Small intestine (tissue), 7 donors: ENCODE measurements at regions not wholly inside any gene's neighbourhood (a gene's known extent, or its start where the extent isn't known, plus 50 kb on each side); places are given as distances from the start of the nearest gene placed in this dataset.

Experiments used
- DNase-seq, 2 donors: peaks; one replicate each; pipeline versions ENCODE4 v3.0.0 to v3.0.0-alpha.2; 2013
- FAIRE-seq: peaks from 2 replicates; lab custom pipeline; 2012; peaks lifted over from hg19 to GRCh38; lab: Jason Lieb, UNC
- H3K27ac ChIP-seq, 3 donors: one replicate each; pipeline ENCODE4 v1.5.1; 2013; ENCODE audit warnings: low read length in 2 of 3, mild to moderate bottlenecking in 2 of 3, control low read depth in 1 of 3, inconsistent platforms in 1 of 3, low read depth in 1 of 3, moderate library complexity in 1 of 3
- H3K27me3 ChIP-seq, 3 donors: one replicate each; pipeline ENCODE4 v1.6.1; 2013; ENCODE audit warnings: low read length in 3 of 3, inconsistent platforms in 1 of 3; ENCODE audit not compliant: control insufficient read depth in 3 of 3, insufficient read depth in 3 of 3
- H3K36me3 ChIP-seq, 3 donors: one replicate each; pipeline ENCODE4 v1.6.1; 2013; ENCODE audit warnings: low read length in 3 of 3, inconsistent platforms in 1 of 3, low read depth in 1 of 3, mild to moderate bottlenecking in 1 of 3, moderate library complexity in 1 of 3; ENCODE audit not compliant: control insufficient read depth in 3 of 3, insufficient read depth in 2 of 3
- H3K4me1 ChIP-seq, 3 donors: one replicate each; pipeline ENCODE4 v1.6.1; 2013; ENCODE audit warnings: low read length in 2 of 3, inconsistent platforms in 1 of 3, low read depth in 1 of 3, mild to moderate bottlenecking in 1 of 3, moderate library complexity in 1 of 3; ENCODE audit not compliant: control insufficient read depth in 3 of 3, insufficient read depth in 2 of 3
- H3K4me3 ChIP-seq, 3 donors: one replicate each; pipeline ENCODE4 v1.5.1; 2013; ENCODE audit warnings: low read length in 3 of 3, control low read depth in 1 of 3, inconsistent platforms in 1 of 3, low read depth in 1 of 3, mild to moderate bottlenecking in 1 of 3, moderate library complexity in 1 of 3
- H3K9me3 ChIP-seq, 2 donors: one replicate each; pipeline ENCODE4 v1.6.1; 2013; ENCODE audit warnings: low read depth in 1 of 2, low read length in 1 of 2; ENCODE audit not compliant: control insufficient read depth in 2 of 2, insufficient read depth in 1 of 2
- WGBS, 3 donors: extraction: QIAGEN DNeasy Blood & Tissue Kit; methylation state at CpG; one replicate each; pipeline ENCODE4 v1.1.7; 2013; 5-methylcytosine and 5-hydroxymethylcytosine counted together
- donor health status: healthy with polysubstance abuse.
- donor health status: control.
- donor health status: control.
- donor health status: Bipolar disorder and iron deficiency.
- donor health status: healthy.

DNA sequence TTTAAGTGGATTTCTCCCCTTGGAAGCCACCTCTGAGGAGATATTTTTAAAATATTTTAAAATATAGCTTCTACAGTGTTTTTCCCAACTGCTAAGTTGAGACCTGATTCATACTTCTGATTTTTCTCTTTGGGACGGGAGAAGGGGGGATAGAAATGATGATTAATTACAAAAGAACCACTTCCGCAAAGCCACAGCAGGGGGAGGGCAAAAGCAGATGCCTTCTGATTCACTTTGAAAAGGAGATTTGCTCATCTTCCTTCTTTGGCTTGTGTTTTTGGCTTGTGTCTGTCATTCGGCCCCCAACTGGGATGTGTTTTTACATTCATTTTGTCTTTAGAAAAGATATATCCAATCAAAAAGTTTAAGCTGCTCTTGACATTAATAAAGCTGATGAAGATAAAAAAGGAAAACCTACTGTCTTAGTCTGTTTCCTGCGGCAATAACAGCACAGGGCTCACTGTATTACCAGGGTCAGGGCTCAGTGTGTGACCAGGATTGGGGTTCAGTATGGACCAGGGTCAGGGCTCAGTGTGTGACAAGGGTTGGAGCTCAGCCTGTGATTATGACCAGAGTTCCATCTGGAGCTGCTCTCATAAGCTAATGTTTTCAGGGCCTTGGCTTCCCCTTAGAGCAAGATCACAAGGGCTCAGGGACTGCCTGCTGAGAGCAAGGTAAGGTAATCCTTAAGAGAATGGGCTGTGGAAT is 223.2 kb downstream of the MTHFS start:
- no peaks in the 10 kb centered on the region for H3K4me1 ChIP-seq
- WGBS, 3 donors: 43 to 56% (median 55%) methylated on average over 4 of the region's 4 CpGs
- H3K27ac ChIP-seq: no peak overlapping the region
- FAIRE-seq (no peak), DNase-seq (no peak)
- no peak overlapping the region for H3K4me3 ChIP-seq
- H3K27me3 ChIP-seq: peaks cover 0 to 5% (median 4%) of the 10 kb centered on the region in 3 donors
- H3K9me3 ChIP-seq: no peaks in the 10 kb centered on the region
- no peaks in the 10 kb centered on the region for H3K36me3 ChIP-seq

DNA sequence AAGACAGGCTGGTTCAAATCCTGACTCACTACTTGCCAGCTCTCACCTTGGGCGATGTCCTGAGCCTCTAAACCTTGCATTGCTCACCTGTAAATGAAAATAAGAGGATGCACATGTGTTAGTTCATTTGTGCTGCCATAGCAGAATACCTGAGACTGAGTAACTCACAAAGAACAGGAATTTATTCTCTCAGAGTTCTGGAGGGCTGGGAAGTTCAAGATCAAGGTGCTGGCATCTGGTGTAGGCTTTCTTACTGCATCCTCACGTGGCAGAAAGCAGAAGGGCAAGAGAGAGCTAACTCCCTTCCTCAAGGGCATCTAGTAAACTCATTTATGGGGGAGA is 222.7 kb downstream of the MTHFS start:
- Histone ChIP-seq H3K27me3 (peaks cover 0 to 5% (median 4%) of the 10 kb centered on the region in 3 donors), H3K4me1 (no peaks in the 10 kb centered on the region), H3K9me3 (no peaks in the 10 kb centered on the region), H3K27ac (no peak overlapping the region), H3K36me3 (no peaks in the 10 kb centered on the region), H3K4me3 (no peak overlapping the region)
- FAIRE-seq: no peak
- no peak for DNase-seq
- 42 to 57% (median 47%) methylated on average over 2 of the region's 2 CpGs for WGBS, 3 donors

DNA sequence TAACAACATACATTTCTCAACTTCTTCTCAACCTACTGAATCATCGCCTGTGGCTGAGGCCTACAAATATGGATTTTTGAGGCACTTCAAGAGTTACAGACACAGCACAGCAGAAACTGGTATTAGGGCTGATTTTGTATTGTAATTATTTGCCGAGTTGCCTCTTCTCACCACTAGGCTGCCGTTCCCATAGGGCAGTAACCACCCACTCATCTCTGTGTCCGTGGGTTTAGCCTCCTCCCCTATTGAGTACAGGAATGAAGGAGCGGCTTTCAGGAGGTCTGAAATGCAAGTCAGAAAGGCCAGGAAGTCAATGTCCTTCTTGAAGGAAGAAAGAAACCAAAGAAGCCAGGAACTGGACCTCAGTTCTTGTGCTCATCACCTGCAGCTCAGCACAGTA is 220.8 kb downstream of the MTHFS start:
- Histone ChIP-seq H3K36me3 (no peaks in the 10 kb centered on the region), H3K4me1 (no peaks in the 10 kb centered on the region), H3K4me3 (no peak overlapping the region), H3K27me3 (peaks cover 0 to 5% (median 4%) of the 10 kb centered on the region in 3 donors), H3K27ac (no peak overlapping the region), H3K9me3 (no peaks in the 10 kb centered on the region)
- WGBS, 3 donors: 57 to 83% (median 69%) methylated on average over 5 of the region's 5 CpGs
- DNase-seq: no peak
- FAIRE-seq: no peak

DNA sequence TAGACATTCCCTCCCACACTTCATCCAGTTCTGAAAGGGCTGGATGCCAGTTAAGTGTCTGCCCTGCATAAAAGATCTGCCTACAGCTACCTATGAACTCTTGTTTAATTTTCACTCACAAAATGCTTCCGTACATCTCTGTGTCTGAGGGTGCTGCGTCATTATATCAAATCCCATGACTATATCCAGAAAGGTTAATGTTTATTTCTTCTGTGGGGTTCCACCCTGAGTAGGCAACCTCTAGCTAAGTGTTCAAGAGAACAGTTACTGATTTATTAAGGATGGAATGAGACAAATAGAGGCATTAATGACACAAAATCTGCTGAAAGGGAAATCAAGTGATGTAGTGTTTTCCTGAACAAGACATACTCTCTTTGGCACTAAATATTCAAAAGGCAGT is 220.2 kb downstream of the MTHFS start:
- FAIRE-seq: no peak
- WGBS, 3 donors: 80 to 92% (median 90%) methylated on average over 2 of the region's 2 CpGs

DNA sequence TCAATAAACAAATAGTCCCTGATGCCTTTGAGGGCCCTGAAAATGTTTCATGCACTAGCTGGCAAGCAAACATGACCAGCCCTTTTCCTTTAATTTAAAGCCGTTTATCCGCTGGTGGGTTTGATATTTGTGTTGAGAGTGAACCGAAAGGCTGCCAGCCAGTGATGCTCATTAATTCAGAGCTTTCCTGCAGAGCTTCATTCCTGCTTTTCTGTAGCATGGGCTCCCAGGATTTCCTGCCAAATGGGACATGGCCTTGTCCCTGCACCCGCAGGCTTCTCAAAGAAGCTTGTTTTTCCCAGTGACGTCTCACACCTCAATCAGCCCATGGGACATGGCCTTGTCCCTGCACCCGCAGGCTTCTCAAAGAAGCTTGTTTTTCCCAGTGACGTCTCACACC is 219.6 kb downstream of the MTHFS start:
- Histone ChIP-seq H3K27ac (no peak overlapping the region), H3K27me3 (peaks cover 0 to 5% (median 4%) of the 10 kb centered on the region in 3 donors), H3K9me3 (no peaks in the 10 kb centered on the region), H3K4me3 (no peak overlapping the region), H3K4me1 (no peaks in the 10 kb centered on the region), H3K36me3 (no peaks in the 10 kb centered on the region)
- DNase-seq: no peak
- WGBS, 3 donors: 49 to 62% (median 53%) methylated on average over 7 of the region's 7 CpGs
- FAIRE-seq: no peak

More for the DNA sequence above, 220.2 kb downstream of the MTHFS start:
- DNase-seq: no peak
- Histone ChIP-seq H3K27me3 (peaks cover 0 to 5% (median 4%) of the 10 kb centered on the region in 3 donors), H3K36me3 (no peaks in the 10 kb centered on the region), H3K27ac (no peak overlapping the region), H3K4me1 (no peaks in the 10 kb centered on the region), H3K4me3 (no peak overlapping the region), H3K9me3 (no peaks in the 10 kb centered on the region)

DNA sequence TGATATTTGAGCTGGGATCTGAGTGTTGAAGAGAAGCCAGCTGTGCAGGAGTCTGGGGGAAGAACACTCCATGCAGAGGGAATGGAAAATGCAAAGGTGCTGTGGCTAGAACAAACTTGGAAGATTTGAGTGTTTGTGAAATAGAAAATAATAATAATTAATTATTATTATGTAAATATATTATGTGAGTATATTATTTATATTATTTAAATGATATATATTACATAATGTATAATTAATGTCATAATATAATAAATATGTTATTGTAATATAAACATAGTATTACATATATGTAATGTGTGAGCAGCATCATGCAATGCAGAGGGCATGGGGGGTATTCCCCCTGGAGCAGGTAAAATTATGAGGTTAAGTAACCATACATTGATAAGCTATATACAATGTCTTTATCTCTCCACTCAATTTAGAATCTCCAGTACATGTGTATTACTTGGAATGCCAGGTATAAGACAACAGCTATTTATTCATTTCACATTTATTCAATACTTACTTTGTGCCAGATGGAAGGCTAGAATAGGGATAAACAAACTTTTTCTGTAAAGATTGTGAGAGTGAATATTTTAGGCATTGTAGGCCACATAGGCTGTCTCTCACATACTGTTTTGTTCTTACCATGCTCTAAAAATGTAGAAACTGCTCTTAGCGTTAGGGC is 218.6 kb downstream of the MTHFS start:
- Histone ChIP-seq H3K36me3 (no peaks in the 10 kb centered on the region), H3K9me3 (no peaks in the 10 kb centered on the region), H3K27me3 (peaks cover 0 to 5% (median 4%) of the 10 kb centered on the region in 3 donors), H3K27ac (no peak overlapping the region), H3K4me1 (no peaks in the 10 kb centered on the region), H3K4me3 (no peak overlapping the region)
- WGBS, 3 donors: 66 to 88% (median 83%) methylated on average over 1 of the region's 1 CpG
- DNase-seq (no peak), FAIRE-seq (no peak)

DNA sequence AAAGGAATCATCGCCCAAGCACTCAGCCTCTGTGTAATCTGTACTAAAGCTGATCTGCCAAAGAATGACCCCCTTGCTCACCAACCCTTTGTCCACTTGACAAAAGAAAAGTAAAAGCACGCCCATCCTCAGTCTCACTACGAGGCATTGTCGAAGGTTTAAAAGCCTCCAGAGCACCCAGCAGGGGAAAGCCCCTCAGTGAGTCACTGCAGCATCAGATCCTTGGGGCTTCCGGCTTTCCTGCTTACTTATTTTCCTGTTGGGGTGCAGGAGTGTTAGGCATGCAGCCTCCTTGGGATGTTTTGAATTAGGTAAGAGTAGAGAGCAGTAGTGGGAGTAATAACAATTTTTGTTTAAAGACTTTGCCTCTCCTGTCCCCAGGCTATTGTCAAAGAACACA is 216.1 kb downstream of the MTHFS start:
- Histone ChIP-seq H3K9me3 (no peaks in the 10 kb centered on the region), H3K36me3 (no peaks in the 10 kb centered on the region), H3K4me3 (no peak overlapping the region), H3K27ac (no peak overlapping the region), H3K27me3 (no peaks in the 10 kb centered on the region), H3K4me1 (no peaks in the 10 kb centered on the region)
- FAIRE-seq: no peak
- no peak for DNase-seq
- WGBS, 3 donors: 57 to 61% (median 60%) methylated on average over 5 of the region's 5 CpGs

DNA sequence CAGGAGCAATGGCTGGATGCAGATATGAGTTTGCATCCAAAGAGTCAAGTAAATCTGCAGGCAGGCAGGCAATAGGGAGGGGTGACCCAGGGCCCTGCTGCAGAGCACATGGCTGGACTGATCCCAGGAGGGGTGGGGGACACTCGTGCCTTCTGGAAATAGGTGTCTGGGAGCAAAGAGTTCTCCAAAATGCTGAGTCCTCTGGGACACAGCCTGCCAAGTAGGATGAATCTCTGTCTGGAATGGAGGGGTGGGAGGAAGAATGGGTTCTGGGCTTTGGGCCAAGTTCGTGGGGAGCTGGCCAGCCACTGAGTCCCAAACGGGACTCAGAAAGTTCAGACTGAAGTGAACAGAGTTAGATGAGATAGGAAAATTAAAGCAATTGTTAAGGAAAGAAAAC is 214.5 kb downstream of the MTHFS start:
- no peak for DNase-seq
- no peaks in the 10 kb centered on the region for H3K4me1 ChIP-seq
- no peak overlapping the region for H3K4me3 ChIP-seq
- H3K27me3 ChIP-seq: no peaks in the 10 kb centered on the region
- H3K9me3 ChIP-seq: no peaks in the 10 kb centered on the region
- 27 to 32% (median 31%) methylated on average over 3 of the region's 3 CpGs for WGBS, 3 donors
- H3K27ac ChIP-seq: no peak overlapping the region
- H3K36me3 ChIP-seq: no peaks in the 10 kb centered on the region
- no peak for FAIRE-seq
